HG03521 (cell line): ENCODE measurements at regions not wholly inside any gene's neighbourhood (a gene's known extent, or its start where the extent isn't known, plus 50 kb on each side); places are given as distances from the start of the nearest gene placed in this dataset.
"Not testable (repeated sequence)": the region's sequence is repeated elsewhere in the genome, so short reads cannot be mapped to it uniquely, and the experiment has no call there.

ENCODE experiments used
- ATAC-seq: cut with Tn5 transposase; IDR thresholded peaks from one replicate; pipeline ENCODE4 v1.9.1; 2021; ENCODE audit warnings: mild to moderate bottlenecking, moderate library complexity; ENCODE audit not compliant: unreplicated experiment

DNA sequence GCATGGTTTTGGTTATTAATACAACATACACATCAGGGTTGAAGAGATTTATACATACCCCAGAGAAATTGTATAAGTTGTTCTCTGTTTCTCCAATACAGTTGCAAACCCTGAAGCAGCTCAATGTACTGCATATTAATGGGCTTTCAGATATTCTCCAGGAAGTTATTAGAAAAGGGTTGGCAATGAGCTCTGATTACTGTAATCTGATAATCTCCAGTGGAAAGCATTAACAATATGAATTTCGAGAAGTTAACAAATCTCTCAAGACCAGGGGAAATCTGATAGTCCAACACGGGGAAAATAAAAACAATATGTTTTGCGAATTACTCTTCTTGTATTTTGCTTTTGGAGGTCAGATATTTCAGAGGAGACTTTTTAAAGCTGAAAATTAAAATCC, 950.1 kb downstream of the TBL1XR1 start:
- no peak for ATAC-seq

DNA sequence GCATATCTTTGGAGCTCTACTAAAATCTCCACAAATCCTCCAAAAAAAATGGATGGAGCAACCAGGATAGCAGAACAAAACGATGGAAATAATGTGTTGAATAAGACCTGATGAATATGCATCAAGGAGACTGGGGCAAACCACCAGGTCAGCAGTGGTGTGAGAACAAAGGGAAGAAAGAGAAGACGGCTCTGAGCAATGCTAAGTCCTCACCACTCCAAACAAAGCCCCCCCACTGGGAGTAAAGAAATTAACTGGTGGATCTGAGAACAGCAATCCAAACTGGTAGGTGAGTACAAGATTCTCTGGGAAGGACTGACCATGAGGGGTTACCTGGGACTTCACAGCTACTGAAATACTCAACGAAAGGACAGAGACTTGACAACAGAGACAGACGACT, 977.3 kb downstream of the TBL1XR1 start:
- ATAC-seq = no peak

DNA sequence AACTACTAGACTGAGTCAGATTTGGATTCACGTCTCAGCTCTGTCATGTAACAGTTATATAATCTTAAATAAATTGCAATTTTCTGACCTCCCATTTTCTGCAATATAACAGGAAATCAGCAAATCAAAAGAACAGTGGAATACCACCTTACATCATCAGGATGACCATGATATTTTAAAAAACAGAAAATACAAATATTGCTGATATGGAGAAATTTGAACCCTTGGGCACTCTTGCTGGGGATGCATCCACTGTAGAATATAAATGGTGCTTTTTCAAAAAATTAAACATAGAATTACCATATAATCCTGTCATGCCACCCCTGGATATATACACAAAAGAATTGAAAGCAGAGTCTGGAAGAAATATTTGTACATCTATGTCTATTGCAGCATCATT, 982.5 kb downstream of the TBL1XR1 start:
- ATAC-seq = no peak

DNA sequence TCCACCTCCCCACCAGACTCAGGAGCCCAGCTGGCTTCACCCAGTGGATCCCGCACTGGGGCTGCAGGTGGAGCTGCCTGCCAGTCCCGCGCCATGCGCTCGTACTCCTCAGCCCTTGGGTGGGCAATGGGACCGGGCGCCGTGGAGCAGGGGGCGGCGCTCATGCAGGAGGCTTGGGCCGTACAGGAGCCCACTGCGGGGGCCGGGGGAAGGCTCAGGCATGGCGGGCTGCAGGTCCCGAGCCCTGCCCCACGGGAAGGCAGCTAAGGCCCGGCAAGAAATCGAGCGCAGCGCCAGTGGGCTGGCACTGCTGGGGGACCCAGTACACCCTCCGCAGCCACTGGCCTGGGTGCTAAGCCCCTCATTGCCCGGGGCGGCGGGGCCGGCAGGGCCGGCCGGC, 984.0 kb downstream of the TBL1XR1 start:
- ATAC-seq = not testable (repeated sequence)

DNA sequence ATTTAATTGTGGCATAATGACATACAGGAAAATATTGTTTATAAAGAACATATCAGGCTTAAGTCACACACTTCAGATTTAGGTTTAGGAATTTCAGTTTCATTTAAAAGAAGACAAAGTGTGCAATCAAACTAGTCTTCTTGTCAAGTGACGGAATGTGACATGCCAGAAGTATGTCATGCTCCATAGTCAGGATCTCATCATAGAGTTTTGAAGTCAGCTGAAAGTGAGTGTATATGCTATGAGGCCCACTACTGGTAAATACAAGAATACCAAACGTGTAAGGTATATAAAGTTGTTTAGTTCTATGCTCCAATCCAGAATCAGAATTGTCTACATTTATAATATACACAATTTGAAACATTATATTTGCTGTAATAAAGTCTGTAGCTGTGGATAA, 988.4 kb downstream of the TBL1XR1 start:
- ATAC-seq = no peak

DNA sequence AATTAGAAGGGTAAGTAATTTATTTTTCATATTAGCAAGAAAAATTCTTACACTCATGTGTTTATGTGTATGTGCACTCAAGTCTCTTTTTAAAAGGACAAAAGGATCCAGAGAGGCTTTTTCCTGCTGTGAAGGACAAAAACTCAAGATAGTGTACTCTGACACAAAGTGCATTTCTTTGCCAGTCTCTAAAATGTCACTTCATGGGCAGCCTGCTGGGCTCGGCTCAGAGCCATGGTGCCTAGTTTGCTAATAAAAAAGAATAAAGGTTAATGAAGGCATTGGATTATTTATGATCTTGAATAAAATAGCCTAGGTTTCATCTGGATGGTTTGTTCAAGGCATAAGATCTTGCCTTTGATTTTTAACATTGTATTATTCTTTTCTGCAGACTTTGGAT, 989.0 kb downstream of the TBL1XR1 start:
- no peak for ATAC-seq

DNA sequence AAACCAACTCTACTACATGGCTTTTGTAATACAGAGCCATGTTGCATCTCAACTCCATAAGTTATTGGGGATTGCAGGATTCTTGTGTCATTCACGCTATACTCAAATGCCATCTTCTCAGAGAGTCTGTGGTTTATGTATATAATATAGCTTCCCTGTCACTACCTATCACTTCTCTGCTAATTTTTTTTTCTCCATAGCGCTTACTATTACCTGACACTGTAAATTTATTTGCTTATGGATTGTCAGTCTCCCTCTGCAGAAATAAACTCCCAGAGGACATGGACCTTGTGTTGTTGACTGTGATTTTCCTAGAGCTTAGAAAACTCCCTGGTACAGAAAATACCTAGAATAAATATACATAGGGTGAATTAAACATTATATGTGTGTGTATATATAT, 990.5 kb downstream of the TBL1XR1 start:
- ATAC-seq = no peak

DNA sequence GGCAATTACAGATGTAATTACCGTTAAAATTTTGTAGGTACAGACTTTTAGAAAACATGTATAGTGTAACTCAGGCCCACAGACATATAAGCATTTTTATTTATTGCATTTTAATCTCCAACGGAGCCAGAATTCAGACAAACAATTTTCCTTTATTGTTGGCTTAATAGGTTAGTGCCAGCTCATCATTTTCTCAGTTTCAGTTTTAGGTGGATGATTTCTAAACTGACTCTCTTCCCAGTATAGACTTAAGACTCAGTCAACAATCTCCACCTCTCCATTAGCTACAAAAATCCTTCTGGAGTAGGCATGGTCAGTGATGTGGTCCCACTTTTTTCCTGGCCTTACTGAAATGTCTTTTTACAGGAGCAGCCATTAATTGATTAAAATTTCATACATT, 994.6 kb downstream of the TBL1XR1 start:
- ATAC-seq = no peak

DNA sequence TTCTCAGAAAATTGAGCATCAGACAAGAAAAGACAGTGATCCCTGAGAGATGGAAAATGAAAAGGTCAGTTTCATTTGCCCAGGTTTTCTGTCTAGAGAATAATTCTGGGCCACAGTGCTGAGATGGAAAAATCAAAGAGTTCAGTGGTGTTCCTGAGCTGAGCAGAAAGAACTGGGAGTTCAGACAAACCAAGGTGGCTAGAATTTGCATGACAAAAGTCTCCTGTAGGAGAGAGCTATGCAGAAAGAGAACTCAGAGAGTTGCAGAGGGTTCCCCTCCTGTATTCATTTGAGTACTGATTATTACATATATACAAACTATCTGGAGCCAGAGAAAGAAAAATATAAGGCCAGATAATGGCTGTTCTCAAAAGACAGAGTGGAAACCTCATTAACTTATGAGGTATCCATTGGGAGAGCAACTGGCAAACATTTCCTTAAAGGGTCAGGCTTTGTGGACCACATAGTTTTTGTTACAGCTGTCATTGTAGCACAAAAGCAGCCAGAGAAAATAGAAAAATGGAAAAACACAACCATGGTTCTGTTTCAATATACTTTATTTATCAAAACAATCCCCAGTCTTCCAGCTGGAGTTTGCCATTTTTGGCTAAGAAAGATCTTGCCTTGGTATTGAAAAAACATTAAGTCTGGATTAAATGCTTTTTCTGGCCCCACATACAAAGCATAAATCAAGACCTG, 1004.1 kb downstream of the TBL1XR1 start:
- ATAC-seq = no peak

DNA sequence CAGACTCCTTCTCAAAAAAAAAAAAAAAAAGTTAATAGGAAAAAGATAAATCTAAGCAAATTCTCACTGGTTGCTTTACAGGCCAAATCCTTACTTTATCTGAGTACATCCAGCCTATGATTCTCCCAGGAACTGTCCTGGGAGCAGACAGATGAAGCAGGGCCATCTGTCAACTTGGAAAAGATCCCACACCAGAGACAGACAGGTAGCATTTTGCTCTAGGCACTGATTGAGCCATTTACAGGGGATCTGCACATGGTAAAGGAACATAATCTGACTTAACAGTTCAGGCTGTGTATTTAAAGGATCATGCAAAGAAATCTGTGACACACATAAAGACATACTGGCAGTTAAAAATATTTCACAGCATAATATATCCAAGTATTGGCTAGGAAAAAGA, 1006.5 kb downstream of the TBL1XR1 start:
- ATAC-seq = no peak

DNA sequence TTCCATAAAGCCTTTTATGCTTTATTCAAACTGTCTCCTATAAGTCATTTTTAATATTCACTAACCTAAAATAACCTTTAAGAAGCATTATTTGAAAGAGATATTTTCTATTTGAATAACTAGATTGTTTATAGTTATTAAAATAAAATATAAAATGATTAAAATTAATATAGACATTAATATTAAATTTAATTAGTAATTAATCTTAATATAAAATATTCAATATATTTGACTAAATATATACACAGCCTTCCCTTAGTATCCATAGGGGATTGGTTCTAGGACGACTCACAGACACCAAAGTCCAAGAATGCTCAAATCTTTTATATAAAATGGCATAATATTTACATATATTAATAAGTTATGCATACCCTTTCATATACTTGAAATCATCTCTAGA, 1014.1 kb downstream of the TBL1XR1 start:
- ATAC-seq = no peak

DNA sequence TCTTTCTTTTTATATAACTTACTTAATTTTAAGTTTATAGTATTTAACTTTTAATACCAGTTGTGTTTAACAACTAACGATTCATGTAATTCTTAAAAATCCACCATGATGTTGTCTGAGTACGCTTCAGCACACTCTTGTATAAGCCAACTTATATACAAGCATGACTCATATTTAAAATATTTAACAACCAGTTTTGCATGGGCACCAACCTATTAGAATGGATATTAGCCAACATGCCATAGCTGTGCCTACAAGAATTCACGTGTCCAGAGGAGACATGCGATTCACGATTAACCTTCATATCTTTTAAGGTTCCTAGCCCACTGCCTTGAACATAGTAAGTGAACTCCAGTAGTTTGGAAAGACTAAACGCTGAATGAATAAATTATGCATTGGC, 1023.2 kb downstream of the TBL1XR1 start:
- ATAC-seq = no peak

DNA sequence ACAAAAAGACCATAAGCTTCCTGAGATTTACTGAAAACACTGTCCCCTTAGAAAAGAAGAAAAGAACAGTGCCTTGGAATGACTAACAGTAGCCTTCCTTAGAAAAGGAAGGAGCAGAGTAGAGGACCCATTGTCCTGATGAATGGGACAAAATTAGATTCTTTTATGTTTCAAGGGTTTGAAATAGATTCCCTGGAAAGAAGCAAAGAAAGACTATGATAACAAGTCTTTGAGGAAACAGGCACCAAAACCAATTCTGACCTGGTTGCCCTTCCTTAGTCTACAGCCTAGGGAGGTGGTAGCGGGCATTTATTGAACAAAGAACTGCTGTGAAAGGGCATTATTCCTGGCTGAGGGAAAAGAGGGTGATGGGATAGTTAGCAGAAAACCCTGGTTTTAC, 1024.8 kb downstream of the TBL1XR1 start:
- ATAC-seq = no peak

DNA sequence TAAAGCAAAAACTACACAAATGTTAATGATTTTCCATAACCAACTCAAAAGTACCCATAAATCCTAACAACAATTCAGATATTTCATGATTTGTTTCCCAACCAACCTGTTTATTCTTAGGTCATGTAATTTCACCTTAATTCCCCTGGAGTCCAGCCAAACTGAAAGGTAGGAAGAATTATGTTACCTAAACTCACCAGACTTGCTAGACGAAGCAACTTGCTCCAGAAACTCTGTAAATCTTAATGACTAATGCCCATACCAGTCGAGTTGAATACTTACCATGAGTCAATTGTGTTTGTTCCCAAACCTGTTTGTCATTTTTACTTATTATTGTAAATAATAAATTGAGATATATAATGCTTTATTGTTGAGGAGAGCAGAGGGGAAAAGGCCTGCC, 1030.0 kb downstream of the TBL1XR1 start:
- ATAC-seq = no peak

DNA sequence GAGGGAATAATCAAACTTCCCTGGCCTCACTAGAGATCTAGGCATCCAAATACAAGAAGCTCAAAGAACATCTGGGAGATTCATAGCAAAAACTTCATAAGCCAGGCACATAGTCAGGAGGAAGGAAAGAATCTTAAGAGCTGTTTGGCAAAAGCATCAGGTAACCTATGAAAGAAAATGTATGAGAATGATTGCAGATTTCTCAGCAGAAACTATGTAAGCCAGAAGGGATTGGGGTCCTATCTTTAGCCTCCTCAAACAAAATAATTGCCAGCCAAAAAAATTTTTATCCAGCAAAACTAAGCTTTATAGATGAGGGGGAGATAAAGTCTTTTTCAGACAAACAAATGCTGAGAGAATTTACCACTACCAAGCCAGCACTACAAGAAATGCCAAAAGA, 1036.3 kb downstream of the TBL1XR1 start:
- ATAC-seq = no peak

DNA sequence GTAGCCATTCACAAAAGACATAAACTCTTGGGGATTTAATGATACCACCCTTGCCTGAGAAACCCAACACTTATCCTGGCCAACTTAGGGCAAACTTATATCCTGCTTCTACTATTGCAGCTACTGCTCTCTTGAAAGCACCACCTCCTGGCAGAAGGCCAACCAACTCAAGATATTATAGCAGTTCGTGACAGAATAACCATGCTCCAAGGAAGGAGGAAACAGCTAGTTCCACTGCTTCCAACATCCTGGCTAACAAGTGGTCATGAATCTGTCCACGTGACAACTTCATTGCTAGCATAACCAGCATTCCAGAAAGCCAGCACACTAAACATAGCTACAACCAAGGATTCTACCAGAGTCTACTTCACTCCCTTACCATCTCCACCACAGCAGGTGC, 1037.5 kb downstream of the TBL1XR1 start:
- ATAC-seq = no peak

DNA sequence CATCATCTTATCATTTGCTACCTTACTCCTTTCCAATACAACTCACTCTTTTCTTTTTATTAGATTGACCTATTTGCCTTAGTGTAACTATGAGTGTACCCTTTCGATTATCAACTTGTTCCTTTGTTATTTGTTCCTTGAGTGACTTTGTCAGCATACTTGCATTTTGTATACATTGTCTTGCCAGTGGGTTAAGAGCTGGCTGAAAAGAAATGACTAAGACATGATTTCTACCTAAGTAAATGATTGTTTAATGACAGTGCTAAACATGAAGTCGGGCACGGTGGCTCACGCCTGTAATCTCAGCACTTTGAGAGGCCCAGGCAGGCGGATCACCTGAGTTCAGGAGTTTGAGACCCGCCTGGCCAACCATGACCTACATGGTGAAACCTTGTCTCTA, 1042.3 kb downstream of the TBL1XR1 start:
- ATAC-seq = no peak

DNA sequence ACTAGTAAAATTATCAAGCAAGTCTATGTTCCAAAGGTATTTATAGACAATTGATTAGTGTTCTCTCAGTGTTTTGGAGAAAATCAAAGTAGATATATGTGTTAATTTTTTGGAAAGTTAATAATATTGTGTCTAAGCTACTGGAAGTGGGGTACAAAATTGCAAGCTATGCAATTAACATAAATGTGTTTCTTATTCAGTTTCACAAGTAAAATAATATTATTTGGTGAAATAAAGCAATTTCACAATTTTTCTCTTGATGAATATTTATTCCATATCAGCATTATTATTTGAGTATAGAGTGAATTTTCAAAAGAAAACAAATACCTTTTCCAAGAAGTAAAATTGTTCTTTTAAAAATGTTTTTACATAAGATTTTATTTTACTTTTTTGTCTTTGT, 1047.7 kb downstream of the TBL1XR1 start:
- ATAC-seq = no peak

DNA sequence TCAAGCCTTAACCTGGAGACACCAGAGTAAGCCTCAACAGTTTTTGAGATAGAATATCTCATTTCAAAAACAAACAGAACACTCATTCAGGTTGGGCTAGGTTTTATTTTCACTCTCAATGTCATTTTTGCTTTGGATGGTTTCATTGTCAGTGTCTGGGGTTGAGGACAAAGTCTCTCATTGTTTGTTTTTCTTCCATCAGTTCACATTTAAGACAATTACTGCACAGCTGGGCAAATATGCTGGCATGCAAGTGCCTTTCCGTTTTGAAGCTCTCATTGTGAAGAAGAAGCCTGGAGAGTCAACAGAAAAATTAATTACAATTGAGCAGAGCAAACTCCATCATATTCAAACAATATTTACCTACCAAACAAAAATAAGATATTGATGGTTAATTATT, 1050.0 kb downstream of the TBL1XR1 start:
- no peak for ATAC-seq

DNA sequence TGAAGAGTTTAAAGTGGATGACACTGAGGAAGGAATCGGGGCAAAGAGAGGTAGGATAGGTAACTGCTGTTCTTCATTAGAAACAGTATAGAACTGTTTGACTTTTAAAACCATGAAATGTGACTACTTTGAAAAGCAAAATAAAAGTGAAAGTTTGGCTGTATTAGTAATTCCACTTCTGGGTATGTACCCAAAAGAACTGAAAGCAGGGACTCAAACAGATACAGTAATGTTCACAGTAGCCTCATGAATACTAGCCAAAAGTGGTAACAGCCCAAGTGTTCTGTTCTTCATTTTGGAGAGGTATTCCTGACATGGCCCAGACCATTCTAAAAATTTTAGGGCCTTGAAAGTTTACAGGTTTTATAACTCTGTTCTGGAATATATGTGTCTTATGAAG, 1055.4 kb downstream of the TBL1XR1 start:
- ATAC-seq = no peak

DNA sequence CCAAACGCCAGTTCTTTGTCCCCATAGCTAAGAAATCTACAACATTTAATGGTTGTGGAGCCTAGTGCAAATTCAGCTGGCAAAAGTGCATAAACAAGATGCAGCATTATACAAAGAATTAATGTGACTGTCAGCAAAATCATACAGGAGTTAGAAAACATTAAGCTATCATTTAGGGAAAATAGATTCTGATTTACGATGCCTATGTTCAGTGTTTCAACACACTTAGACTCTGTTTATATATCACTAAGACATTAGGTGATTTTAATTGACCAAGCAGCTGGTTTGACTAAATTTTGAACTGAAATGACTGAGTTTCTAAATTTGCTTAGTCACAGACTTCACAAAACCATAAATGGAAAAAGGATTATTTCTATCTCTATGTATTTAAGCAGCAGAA, 1076.8 kb downstream of the TBL1XR1 start:
- no peak for ATAC-seq

DNA sequence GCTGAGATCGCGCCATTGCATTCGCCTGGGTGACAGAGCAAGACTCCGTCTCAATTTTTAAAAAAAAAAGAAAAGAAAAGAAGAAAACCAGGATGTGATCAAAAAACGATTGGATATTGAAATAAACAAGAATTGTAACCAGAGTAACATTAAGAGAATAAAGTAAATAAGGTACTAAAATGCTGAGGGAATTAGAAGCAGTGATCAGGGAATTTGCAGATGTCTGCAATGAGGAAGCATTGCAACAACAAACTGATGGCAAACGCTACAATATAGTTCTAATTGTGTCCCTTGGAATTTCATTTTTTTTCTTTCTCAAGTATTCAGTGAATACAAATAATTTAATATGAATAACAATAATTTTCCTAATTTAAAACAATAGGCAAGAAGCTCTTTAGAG, 1077.5 kb downstream of the TBL1XR1 start:
- ATAC-seq = no peak

DNA sequence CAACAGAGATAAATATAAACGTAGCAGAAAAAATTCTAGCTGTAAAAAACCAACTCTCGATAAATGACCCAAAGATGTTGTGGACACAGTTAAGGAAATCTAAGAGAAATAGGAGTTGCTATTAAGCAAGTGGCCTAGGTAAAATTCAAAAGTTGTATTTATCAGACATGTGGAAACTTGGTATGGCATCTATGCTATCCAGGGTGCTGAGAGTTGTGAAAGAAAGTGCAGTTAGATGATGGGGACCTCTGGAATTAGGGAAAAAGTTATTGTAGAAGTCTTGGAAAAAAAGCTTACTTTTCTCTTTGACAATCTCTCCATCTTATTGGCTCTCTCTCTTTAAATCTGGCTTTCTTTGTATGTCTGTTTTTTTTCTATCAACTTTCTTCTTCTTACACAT, 1090.9 kb downstream of the TBL1XR1 start:
- ATAC-seq = no peak

DNA sequence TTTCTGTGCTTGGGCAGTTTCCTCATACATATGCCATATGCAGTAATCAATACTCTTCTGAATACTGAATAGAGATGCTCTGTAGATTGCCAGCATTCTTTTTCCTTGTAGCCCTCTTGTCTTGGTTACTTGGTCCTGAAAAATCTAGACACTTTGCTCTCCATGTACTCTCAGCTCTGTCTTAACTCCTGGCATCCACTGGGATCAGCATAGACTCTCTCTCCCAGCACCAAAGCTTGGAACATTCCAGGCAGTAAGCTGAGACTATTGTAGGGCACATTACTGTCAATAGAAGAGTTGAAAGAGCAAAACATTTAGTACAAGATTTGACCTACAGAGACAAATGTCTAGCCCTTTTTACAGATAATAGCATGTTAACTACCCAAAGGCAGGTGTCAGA, 1100.3 kb downstream of the TBL1XR1 start:
- no peak for ATAC-seq
